Tibial nerve (tissue), 4 donors: ENCODE measurements at regions not wholly inside any gene's neighbourhood (a gene's known extent, or its start where the extent isn't known, plus 50 kb on each side); places are given as distances from the start of the nearest gene placed in this dataset.

Source experiments
- CTCF ChIP-seq, 5 experiments: fragments of 200-600 bp in 3 of 5; fragments of 450-650 bp in 2 of 5; sonication (generic) in 3 of 5; IDR thresholded peaks; one replicate each; pipeline ENCODE4 v1.5.1; 2016 to 2019; ENCODE audit warnings: antibody characterized with exemption in 5 of 5, mild to moderate bottlenecking in 3 of 5, moderate library complexity in 2 of 5
- EP300 ChIP-seq, 2 donors: sonication (generic); formaldehyde crosslinking; IDR thresholded peaks; one replicate each; pipeline ENCODE4 v1.6.1; 2017; ENCODE audit warnings: antibody characterized with exemption in 2 of 2, mild to moderate bottlenecking in 1 of 2

DNA sequence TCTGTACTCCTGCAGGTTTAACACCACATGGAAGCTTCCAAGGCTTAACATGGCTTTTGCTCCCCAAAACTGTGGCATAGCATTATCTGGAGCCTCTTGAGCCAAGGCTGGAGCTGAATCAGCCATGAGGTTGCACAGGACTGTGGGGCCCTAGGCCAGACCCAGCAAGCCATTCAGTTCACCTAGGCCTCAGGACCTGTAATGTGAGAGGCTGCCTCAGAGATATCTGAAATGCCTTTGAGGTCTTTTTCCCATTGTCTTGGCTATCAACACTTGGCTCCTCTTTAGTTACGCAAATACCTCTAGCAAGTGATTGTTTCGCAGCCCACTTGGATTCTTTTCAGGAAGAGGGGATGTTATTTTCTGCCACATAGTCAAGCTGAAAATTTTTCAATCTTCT, 72.0 kb downstream of the VPREB1 start:
- TF ChIP-seq EP300 (IDR thresholded peaks at IDR 0.05) = no peak
- no peak for TF ChIP-seq CTCF (IDR thresholded peaks at IDR 0.05)
